Hematopoietic multipotent progenitor cell treated with erythropoietin and hydrocortisone succinate and interleukin-3 and kit ligand, for 6 days (in vitro differentiated cells): ENCODE measurements at regions not wholly inside any gene's neighbourhood (a gene's known extent, or its start where the extent isn't known, plus 50 kb on each side); places are given as distances from the start of the nearest gene placed in this dataset.

Source experiments
- DNase-seq: peaks from one replicate; pipeline ENCODE4 v3.0.0-alpha.2; 2015

- no peak for DNase-seq
Measured at GRCh38 chr3:31479431-31479830, 53.3 kb upstream of the STT3B start.

DNA sequence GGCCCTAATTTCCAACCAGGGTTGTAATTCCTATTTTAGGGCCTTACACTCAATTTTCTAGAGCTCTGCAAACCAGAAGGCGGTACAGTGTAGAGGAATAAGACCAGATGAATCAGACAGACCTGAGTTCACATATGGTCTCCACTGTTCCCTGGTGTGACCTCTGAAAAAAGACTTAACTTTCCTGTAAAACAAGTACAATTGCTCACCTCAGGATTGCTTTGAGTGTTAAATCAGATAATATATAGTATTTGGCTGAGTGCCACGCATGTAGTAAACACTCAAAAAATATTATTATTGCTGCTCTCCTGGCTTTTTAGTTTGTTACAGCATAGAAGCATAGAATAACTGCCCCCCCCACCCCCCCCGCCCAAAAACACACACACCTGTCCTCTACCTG, 51.0 kb upstream of the STT3B start:
- peak; percentile 37 for DNase-seq

DNA sequence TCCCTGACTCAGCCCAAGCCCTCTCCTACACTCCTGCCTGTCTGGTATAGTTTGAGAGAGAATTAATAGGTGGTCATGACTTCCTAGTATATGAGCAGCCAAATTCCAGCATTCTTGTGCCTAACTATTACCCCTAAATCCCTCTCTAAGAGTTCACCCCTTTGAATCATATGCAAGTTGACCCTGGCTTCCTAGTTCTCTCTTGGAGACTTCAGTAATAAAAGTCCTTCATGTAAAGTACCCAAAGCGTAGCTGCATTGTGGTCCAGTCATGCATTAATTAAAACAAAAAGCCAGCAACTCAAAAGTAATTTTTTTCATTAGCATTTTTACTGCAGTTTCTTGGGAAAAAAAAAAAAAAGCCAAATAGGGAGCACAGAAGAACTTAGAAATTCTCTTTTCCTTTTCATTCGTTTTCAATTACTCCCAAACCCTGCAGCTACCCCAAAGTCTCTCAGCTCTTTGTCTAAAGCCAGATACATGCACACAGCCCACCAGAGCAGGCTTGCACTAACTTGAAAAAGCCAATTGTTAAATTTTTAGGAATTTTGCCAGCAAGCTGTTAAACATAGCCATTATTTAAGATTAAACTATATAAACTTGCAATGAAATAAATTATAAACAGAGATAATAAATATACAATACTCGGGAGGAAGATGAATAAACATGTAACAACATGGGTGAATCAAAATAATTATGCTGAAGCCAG, 50.1 kb upstream of the STT3B start:
- DNase-seq, result no peak
